ENCODE measurements at regions not wholly inside any gene's neighbourhood (a gene's known extent, or its start where the extent isn't known, plus 50 kb on each side); places are given as distances from the start of the nearest gene placed in this dataset.

DNA sequence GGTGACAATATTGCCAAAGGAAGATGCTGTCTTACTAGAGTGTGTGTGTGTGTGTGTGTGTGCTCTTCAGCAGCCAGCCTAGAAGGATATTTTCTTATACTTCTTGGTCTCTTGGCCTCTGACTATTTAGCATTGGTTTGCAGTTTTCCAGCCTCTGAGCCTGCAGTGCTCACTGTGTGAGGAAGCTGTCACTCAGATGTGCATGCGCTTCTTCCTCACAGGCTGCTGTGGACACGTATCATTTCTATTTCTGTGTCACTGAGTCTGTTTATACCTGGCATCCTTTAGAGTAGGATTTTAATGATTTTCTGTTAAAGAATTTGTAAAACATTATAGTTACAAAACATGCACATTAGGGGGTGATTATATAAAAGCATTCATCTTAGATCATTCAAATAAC is 83.3 kb downstream of the ALDH8A1 start:
- no peak overlapping the region for H3K27ac ChIP-seq
- H3K27me3 ChIP-seq: no peaks in the 10 kb centered on the region
- H3K9me3 ChIP-seq: no peaks in the 10 kb centered on the region
- H3K36me3 ChIP-seq: no peaks in the 10 kb centered on the region
- TF ChIP-seq, protein P1, sequence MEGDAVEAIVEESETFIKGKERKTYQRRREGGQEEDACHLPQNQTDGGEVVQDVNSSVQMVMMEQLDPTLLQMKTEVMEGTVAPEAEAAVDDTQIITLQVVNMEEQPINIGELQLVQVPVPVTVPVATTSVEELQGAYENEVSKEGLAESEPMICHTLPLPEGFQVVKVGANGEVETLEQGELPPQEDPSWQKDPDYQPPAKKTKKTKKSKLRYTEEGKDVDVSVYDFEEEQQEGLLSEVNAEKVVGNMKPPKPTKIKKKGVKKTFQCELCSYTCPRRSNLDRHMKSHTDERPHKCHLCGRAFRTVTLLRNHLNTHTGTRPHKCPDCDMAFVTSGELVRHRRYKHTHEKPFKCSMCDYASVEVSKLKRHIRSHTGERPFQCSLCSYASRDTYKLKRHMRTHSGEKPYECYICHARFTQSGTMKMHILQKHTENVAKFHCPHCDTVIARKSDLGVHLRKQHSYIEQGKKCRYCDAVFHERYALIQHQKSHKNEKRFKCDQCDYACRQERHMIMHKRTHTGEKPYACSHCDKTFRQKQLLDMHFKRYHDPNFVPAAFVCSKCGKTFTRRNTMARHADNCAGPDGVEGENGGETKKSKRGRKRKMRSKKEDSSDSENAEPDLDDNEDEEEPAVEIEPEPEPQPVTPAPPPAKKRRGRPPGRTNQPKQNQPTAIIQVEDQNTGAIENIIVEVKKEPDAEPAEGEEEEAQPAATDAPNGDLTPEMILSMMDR (IDR thresholded peaks at IDR 0.05): no peak
- no peak for DNase-seq (ENCODE audit: low spot score)
- no peaks in the 10 kb centered on the region for H3K4me1 ChIP-seq
- H3K4me3 ChIP-seq: no peak overlapping the region

- Histone ChIP-seq H3K4me1 (no peaks in the 10 kb centered on the region), H3K27ac (no peak overlapping the region), H3K36me3 (no peaks in the 10 kb centered on the region), H3K9me3 (no peaks in the 10 kb centered on the region), H3K4me3 (no peak overlapping the region), H3K27me3 (no peaks in the 10 kb centered on the region)
- TF ChIP-seq, protein P1 (IDR thresholded peaks at IDR 0.05): no peak
- DNase-seq (ENCODE audit: low spot score): no peak
Observed at GRCh38 chr6:134864558-134864957, 85.3 kb downstream of the ALDH8A1 start.

DNA sequence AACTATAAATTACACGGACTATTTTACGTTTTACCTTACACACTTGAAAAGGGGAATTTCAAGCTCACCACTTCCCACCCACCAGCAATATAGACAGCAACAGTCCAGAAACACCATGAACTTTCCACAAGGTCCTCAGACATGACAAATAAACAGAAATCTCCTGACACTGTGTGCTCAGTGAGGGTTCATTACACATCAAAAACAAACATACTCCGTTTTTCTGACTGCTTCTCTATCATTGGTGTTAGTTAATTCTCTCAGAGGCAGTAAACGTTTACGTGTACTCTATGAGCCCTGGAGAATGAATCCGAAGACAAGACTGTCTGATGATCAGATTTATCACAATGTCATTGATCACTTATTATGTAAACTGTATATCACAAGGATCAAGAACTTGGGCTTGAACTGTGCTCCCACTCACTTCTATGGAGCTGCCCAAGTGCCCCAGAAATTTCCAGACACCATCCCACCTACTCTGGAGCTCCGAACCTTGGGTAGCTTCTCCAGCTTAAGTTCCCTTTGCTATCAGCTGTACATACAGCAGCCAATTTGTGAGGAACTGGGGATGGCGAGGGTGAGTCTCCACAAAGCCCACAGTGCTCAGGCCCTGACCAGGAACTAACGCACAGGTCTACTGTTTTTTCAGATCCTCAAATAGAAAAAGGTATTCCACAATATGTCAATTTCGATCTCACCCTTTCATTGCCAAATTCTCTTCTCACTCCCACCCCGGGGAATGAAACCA is 86.0 kb downstream of the ALDH8A1 start:
- no peaks in the 10 kb centered on the region for H3K4me1 ChIP-seq
- no peaks in the 10 kb centered on the region for H3K36me3 ChIP-seq
- DNase-seq (ENCODE audit: low spot score): no peak
- no peaks in the 10 kb centered on the region for H3K9me3 ChIP-seq
- TF ChIP-seq, protein P1 (IDR thresholded peaks at IDR 0.05): no peak
- H3K27me3 ChIP-seq: no peaks in the 10 kb centered on the region
- H3K27ac ChIP-seq: no peak overlapping the region
- H3K4me3 ChIP-seq: no peak overlapping the region

- no peak overlapping the region for H3K27ac ChIP-seq
- H3K4me1 ChIP-seq: peaks cover 0 to 11% of the 10 kb centered on the region in 2 donors
- DNase-seq (ENCODE audit: low spot score): no peak
- H3K4me3 ChIP-seq: no peak overlapping the region
- H3K36me3 ChIP-seq: no peaks in the 10 kb centered on the region
- H3K9me3 ChIP-seq: no peaks in the 10 kb centered on the region
- TF ChIP-seq, protein P1 (IDR thresholded peaks at IDR 0.05): no peak
- no peaks in the 10 kb centered on the region for H3K27me3 ChIP-seq
Observed at GRCh38 chr6:134854366-134854765, 95.5 kb downstream of the ALDH8A1 start.

DNA sequence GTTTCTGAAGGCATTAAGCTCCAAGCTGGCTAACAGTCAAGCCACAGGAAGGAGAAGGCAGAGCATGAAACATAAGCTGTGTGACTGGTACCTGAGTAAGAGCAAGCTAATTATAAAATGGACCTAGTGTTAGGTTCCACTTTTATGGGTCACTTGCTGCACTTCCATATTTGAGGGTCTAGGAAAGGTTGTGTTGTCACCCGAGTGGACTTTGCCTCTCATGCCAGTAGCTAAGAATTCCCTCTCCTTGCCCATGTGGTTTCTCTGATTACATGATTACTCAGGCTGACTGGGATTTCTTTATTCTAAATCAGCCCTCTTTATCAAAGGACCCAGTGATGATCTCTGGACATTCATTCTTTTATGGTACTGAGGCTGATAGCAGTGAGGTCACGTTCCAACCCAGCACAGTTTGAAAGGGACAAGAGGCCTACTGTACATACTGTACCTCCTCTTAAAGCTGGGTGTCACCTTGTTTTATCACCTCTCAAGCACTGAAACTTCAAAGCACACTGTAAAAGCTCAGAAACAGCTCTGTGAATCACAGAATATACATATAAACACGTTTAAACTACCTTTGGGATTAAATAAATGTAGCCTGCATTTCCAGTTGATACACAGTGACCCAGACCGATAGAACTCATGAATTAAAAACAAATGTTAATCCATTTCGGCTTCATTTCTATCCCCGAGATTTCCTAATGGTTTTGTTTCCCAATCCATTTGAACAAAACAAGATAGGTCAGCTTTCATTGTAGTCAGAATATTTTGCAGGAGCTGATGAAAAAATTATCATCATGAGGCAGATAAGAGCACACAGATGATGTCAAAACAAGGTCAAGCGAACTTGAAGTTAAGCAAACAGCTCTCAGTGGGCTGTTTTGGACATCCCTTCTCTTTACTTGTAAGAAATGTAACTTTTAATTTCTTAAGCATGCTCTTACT is 96.5 kb downstream of the ALDH8A1 start:
- TF ChIP-seq, protein P1 (IDR thresholded peaks at IDR 0.05): no peak
- DNase-seq (ENCODE audit: low spot score): no peak
- no peaks in the 10 kb centered on the region for H3K9me3 ChIP-seq
- no peaks in the 10 kb centered on the region for H3K27me3 ChIP-seq
- H3K27ac ChIP-seq: no peak overlapping the region
- no peaks in the 10 kb centered on the region for H3K36me3 ChIP-seq
- H3K4me3 ChIP-seq: no peak overlapping the region
- peaks cover 0 to 11% of the 10 kb centered on the region in 2 donors for H3K4me1 ChIP-seq
